Erythroblast (primary cell): ENCODE measurements at regions not wholly inside any gene's neighbourhood (a gene's known extent, or its start where the extent isn't known, plus 50 kb on each side); places are given as distances from the start of the nearest gene placed in this dataset.

Experiments used
- DNase-seq, 2 experiments: peaks; one replicate each; lab custom pipeline; 2025; lab: John Stamatoyannopoulos, UW
- GATA1 ChIP-seq: IDR thresholded peaks from 2 replicates; pipeline ENCODE4 v1.6.1; 2011; ENCODE audit warnings: low read depth, mild to moderate bottlenecking, control low read depth, low read length, moderate library complexity
- POLR2A ChIP-seq: IDR thresholded peaks from 2 replicates; pipeline ENCODE4 v1.6.1; 2011; ENCODE audit warnings: mild to moderate bottlenecking, low read length

- no peak for DNase-seq
- TF ChIP-seq POLR2A (no peak), GATA1 (no peak)
Observed at GRCh38 chr5:153116916-153117315, 373.6 kb upstream of the GRIA1 start.

GRCh38 chr5:153118018-153118417 is 372.5 kb upstream of the GRIA1 start:
- no peak for DNase-seq
- TF ChIP-seq POLR2A (no peak), GATA1 (no peak)

- TF ChIP-seq GATA1 = no peak
- TF ChIP-seq POLR2A = no peak
- no peak for DNase-seq
Observed at GRCh38 chr5:153122403-153122802, 368.1 kb upstream of the GRIA1 start.

GRCh38 chr5:153130296-153130695 is 360.2 kb upstream of the GRIA1 start:
- no peak for DNase-seq
- TF ChIP-seq POLR2A = no peak
- no peak for TF ChIP-seq GATA1

- no peak for DNase-seq
- TF ChIP-seq GATA1 = no peak
- TF ChIP-seq POLR2A = no peak
Observed at GRCh38 chr5:153135411-153135810, 355.1 kb upstream of the GRIA1 start.

- DNase-seq = no peak
- TF ChIP-seq POLR2A (no peak), GATA1 (no peak)
Observed at GRCh38 chr5:153136910-153137614, 353.4 kb upstream of the GRIA1 start.

GRCh38 chr5:153147891-153148623 is 342.4 kb upstream of the GRIA1 start:
- DNase-seq = peak; percentile 1 to 14
- TF ChIP-seq GATA1 (no peak), POLR2A (no peak)

GRCh38 chr5:153148624-153148976 is 341.9 kb upstream of the GRIA1 start:
- TF ChIP-seq GATA1 (no peak), POLR2A (no peak)
- no peak for DNase-seq

- no peak for DNase-seq
- no peak for TF ChIP-seq GATA1
- TF ChIP-seq POLR2A = no peak
Observed at GRCh38 chr5:153151558-153151957, 338.9 kb upstream of the GRIA1 start.

GRCh38 chr5:153153086-153153485 is 337.4 kb upstream of the GRIA1 start:
- TF ChIP-seq POLR2A (no peak), GATA1 (no peak)
- no peak for DNase-seq

GRCh38 chr5:153157156-153157555 is 333.3 kb upstream of the GRIA1 start:
- TF ChIP-seq GATA1 (no peak), POLR2A (no peak)
- DNase-seq = no peak

GRCh38 chr5:153158608-153159007 is 331.9 kb upstream of the GRIA1 start:
- no peak for TF ChIP-seq GATA1
- no peak for TF ChIP-seq POLR2A
- DNase-seq = no peak

- TF ChIP-seq GATA1 (no peak), POLR2A (no peak)
- no peak for DNase-seq
Observed at GRCh38 chr5:153159616-153160015, 330.9 kb upstream of the GRIA1 start.

GRCh38 chr5:153168241-153168640 is 322.2 kb upstream of the GRIA1 start:
- TF ChIP-seq GATA1 = no peak
- TF ChIP-seq POLR2A = no peak

More at GRCh38 chr5:153168241-153168640, 322.2 kb upstream of the GRIA1 start:
- no peak for DNase-seq
